Left lobe of liver (tissue), 2 donors: ENCODE measurements at regions not wholly inside any gene's neighbourhood (a gene's known extent, or its start where the extent isn't known, plus 50 kb on each side); places are given as distances from the start of the nearest gene placed in this dataset.
"Not testable (repeated sequence)": the region's sequence is repeated elsewhere in the genome, so short reads cannot be mapped to it uniquely, and the experiment has no call there.

Experiments
- ATAC-seq: fragments of 200-7000 bp; cut with Tn5 transposase; one replicate; pipeline ENCODE4 v1.9.1; 2020; ENCODE audit warnings: mild to moderate bottlenecking, moderate library complexity
- DNase-seq: peaks from one replicate; pipeline ENCODE4 v3.0.0-alpha.2; 2020; ENCODE audit warnings: low spot score
- donor health status: DM: no; HTN: no; CAD: no; lungs with moderate emphysema.
- donor health status: DM: no; HTN: yes; CAD: no.

DNA sequence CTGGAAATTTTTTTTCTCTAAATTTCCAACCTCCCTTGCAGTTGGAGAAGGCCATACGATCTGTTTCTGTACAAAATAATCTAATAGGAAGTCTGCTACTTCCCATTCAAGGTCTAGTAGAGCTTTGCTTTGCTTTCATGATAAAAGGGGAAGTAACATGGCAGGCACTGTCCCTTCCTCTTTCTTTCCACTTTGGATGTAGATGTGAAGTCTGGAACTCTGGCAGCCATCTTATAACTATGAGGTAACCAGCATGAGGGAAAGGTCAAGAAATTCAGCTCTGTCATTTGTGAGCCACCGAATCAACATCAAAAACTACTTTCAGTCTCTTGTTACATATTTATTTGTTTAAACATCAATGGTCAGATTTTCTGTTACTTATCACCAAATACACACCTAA is 156.3 kb downstream of the MTHFS start:
- ATAC-seq, result no peak

DNA sequence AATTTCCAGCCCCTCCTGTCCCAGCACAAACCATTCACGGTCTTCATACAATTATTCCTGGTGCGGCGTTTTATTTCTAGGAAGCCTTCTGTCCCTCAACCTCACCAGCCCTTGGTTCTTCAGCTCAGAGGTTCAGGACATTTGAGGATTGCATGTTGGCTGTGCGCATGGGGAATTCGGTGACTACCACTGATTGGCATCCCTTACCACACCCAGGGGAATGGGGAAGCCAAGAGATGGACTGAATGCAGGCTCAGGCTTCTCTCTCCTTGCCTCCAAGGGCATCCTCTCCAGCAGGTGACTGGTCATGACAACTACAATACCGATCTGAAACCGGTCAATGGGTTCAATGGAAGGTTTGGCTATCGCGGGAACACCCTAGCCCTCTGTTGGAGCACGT is 153.8 kb downstream of the MTHFS start:
- DNase-seq (no peak), ATAC-seq (no peak)

More for the DNA sequence above, 156.3 kb downstream of the MTHFS start:
- no peak for DNase-seq

DNA sequence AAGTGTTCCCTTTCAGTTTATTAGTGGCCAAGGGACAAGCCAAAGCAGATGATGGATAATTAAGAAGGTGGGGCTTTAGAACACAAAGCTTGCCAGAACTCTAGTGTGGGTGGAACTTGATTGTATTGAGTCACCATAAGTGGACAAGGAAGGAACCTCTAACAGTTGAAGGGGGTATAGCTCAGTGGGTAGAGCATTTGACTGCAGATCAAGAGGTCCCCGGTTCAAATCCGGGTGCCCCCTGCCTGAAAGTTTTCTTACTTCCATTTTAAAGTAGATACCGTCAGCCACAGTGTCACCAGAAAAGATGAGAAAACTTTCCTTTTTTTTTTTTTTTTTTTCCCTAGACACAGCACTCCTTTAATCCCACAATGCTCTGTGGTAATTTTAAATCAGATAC is 152.3 kb downstream of the MTHFS start:
- not testable (repeated sequence) for ATAC-seq, DNase-seq

DNA sequence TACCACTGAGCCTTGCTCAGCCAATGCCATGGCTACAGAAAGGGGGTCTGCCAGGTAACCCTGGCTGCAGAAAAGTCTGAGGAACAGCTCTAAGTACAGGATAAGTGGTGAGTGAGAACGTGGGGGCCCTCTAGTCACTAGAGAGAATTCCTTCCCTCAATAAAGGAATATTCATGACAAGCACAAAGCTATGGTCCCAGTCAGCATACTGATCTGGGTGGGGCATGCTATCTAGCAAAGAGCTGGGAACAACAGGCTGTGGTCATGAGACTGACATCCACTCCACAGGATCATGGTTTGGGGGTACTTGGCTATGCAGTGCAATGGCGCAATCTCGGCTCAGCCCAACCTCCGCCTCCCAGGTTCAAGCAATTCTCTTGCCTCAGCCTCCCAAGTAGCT is 140.4 kb downstream of the MTHFS start:
- DNase-seq (no peak), ATAC-seq (no peak)

DNA sequence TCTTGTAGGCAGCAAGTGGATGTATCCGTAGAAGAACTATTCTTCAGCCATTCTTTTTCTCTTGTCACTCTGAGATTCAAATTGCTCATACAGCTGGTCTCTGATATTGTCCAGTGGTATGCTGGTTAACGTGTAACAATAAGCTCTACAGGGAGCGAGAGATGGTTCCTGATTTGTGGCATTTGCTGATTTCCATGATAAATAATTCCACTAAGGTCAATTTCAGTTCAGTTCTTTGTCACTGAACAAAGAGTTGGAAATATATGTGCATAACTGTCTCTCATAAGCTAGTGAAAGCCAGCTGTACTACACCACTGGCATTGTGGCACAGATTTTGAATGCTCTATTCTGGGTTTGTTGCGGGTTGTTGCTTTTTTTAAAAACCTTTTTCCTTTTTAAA is 131.7 kb downstream of the MTHFS start:
- DNase-seq, result no peak
- ATAC-seq, result no peak

DNA sequence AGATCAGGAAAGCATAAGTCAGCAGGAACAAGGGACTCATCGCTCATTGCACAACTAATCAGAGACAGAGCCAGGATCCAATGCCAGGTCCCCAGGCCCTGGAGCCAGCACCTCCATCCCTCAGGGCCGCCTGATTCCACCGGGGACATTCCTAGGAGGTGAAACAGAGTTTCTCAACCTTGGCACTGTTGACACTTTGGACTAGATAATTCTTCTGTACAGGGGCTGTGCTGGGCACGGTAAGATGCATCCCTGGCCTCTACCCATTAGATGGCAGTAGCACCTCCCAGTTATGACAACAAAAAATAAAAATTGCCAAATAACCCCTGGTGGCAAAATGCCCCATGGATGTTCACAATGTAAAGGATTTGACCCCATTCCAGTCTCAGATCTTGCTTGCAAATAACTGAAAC is 127.7 kb downstream of the MTHFS start:
- ATAC-seq (peak; percentile 89), DNase-seq (peak; percentile 49)

DNA sequence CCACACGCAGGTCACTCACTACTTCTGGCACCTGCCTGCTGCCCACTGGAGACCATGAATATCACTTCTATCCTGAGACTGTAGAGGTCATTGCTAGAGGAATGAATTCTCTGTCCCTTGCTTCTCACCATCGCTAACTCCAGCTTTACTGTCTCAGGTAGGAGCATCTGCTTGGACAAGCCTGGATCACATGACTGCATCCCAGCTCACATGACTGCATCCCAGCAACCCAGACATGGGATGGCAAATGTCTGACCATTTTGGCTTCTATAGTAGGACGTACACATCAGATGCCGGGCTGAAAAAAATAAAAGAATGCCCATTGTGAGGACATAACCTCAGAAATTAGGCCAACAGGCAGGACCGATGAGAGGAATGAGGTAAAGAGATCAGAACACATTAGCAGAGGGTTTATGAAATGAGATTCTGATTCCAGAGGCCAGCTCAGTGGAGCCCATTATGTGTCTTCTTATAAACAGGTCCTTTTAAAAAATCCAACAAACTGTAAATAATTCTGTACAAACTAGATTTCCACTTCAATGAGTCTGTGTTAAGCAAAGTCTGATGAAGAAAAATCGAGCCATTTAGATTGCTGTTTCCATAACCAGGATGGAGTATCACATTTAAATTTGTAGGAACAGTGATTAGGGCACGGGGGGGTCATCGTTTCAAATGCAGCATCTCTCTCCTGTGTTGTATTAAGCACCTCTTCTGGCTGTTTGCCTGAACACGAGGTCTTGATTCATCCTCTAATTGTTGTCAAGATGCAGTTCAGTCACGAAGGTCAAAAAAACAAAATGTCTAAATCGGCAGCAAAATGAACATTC is 126.7 kb downstream of the MTHFS start:
- ATAC-seq (no peak), DNase-seq (no peak)

DNA sequence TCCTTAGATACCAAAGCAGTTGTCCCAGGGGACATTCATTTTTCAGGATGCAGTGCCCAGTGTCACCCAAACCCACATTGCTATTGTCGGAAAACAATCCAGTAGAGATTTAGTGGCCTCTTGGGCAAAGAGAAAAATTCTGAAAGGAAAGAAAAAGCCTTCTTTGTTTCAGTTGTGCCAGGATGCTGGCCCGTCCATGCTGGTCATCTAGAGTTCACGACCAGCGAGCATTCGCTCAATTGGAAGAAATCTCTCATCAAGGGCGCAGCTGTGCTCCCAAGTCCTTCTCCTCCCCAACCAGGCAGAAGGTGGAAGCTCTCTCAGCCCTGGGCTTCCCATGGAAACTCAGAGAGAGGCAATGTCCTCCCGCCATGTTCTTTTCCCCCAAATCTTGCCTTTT is 123.7 kb downstream of the MTHFS start:
- ATAC-seq, result no peak
- DNase-seq, result no peak

DNA sequence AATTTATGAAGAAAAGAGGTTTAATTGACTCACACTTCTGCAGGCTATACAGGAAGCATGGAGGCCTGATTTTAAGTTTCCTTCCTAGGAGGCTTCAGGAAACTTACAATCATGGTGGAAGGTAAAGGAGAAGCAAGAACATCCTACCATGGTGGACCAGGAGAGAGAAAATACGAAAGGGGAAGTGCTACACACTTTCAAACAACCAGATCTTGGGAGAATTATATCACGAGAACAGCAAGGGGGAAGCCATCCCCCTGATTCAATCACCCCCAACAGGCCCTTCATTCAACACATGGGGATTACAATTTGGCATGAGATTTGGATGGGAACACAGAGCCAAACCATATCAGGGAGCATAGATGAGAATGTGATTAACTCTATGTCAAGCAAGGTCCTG is 121.0 kb downstream of the MTHFS start:
- no peak for ATAC-seq
- DNase-seq, result no peak

DNA sequence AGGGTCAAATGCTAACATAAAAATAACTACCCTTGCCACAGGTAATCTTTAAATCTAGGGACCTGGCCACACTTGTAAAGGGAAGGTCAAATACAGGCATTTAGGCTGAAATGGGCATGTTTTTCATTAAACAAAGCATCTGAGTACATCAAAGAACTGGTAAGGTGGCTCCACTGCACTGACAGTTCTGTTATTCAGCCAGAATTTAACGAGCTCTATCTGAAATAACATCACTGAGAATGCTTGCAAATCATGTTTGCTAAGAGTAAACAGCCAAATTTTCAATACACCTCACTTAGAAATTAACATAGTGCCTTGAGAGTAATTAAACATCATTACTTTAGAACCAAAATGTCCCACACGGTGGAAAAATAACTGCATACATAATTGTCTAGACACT is 118.9 kb downstream of the MTHFS start:
- ATAC-seq (no peak), DNase-seq (no peak)

DNA sequence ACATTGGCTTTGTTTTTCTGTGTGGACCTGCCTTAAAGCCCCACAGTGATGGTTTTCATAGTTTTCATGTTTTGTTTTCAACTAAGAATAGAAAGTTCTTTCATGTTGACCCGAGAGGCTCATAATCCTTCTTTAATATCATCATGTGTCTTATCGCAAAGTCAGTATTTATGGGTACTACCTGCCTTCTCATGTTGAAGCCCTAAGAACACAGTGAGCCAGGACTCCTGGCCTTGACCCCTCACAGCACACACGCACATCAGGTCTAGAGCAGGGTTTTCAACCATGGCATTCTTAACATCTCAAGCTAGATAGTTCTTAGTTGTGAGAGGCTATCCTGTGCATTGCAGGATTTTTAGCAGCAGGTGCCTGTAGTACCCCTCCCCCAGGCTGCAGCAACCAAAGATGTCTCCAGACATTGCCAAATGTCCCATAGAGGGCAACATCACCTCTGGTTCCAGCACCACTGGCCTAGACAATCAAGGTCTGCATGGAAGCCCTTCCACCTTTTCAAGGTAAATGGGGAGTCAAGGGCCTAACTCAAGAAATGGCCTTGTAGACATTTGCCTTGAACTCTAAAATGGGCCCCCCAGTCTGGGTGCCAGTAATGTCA is 118.3 kb downstream of the MTHFS start:
- ATAC-seq, result no peak
- DNase-seq, result no peak

DNA sequence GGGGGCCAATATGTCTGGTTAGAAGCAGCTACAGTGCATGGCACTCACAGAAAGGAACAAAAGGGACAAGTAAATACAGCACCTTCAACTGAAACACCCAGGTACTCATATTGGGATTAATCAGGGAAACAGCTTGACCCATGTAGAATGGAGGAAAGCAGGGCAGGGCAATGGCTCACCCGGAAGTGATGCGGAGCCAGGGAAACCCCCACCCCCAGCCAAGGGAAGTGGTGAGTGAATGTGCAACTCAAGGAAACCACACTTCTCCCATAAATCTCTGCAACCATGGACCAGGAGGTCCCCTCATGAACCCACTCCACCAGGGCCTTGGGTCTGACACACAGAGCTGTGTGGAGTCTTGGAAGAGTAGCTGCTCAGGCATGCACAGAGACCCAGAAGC is 117.1 kb downstream of the MTHFS start:
- no peak for DNase-seq
- no peak for ATAC-seq

DNA sequence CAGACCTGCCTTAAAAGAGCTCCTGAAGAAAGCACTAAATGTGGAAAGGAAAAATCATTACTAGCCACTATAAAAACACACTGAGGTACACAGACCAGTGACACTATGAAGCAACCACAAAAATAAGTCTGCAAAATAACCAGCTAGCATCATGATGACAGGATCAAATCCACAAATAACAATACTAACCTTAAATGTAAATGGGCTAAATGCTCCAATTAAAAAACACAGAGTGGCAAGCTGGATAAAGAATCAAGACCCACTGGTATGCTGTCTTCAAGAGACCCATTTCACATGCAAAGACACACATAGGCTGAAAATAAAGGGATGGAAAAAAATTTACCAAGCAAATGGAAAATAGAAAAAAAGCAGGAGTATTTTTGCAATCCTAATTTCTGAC is 114.5 kb downstream of the MTHFS start:
- DNase-seq, ATAC-seq: not testable (repeated sequence)
